Glomerular endothelial cell (primary cell): ENCODE measurements at regions not wholly inside any gene's neighbourhood (a gene's known extent, or its start where the extent isn't known, plus 50 kb on each side); places are given as distances from the start of the nearest gene placed in this dataset.
"Not testable (repeated sequence)": the region's sequence is repeated elsewhere in the genome, so short reads cannot be mapped to it uniquely, and the experiment has no call there.

ENCODE experiments used
- DNase-seq: peaks from one replicate; pipeline ENCODE4 v3.0.0-alpha.2; 2011; ENCODE audit warnings: low read depth, low spot score; ENCODE audit errors: extremely low read depth

DNA sequence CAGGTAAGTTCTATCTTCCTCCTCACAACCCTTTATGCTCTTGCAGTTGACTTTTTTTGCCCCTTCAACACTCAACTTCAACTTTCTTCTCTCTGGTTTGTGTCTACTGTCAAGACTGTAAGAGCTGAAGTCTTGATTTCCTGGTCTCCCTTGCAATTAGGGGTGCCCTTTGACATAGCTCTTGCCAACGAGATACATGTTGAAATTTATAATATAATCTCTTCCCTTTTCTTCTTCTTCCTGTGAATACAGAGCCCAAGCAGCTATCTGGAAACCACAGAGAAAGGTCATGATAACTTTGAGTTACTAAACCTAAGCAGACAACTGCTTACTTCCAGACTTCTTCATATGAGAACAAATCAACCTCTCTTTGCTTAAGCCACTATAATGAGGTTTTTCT is 163.5 kb downstream of the MC4R start:
- no peak for DNase-seq

- DNase-seq: no peak
These were observed 169.9 kb downstream of the MC4R start for GRCh38 chr18:60202708-60203107.

DNA sequence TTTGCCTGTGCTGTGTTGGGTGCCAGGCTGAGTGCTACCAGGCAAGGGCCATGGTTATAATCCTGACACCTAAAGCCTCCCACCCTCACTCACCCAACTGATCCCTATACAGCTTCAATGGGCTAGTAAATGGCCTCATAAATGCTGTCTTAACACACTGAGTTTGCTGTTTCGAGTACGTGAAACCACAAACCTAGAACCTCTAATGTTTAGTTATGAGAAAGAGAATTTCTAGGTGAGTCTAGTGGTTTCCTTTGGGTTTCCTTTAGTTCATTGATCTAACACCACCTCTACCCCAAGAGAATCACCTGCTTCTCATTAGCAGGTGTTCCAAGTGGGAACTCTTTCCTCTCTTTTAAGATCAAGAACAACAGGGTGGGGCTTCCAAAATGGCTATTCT is 172.0 kb downstream of the MC4R start:
- no peak for DNase-seq

DNA sequence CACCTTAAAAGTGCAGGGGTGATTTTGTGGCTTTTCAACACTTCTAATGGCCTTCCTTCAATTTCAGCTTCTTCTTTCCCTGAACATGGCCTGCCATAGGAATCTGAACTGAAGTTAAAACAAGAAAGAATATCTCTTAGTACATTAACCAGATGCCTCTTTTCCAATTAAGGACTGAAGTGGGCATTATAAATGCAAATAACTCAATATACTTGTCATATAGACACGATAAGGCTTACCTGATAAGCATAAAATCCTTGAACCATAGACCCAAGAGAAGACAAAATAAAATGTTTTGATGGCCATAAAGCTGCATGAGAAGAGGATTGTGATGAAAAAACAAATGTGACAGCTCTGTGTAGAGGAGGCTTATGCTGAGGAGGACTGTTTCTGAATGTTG is 173.1 kb downstream of the MC4R start:
- no peak for DNase-seq

DNA sequence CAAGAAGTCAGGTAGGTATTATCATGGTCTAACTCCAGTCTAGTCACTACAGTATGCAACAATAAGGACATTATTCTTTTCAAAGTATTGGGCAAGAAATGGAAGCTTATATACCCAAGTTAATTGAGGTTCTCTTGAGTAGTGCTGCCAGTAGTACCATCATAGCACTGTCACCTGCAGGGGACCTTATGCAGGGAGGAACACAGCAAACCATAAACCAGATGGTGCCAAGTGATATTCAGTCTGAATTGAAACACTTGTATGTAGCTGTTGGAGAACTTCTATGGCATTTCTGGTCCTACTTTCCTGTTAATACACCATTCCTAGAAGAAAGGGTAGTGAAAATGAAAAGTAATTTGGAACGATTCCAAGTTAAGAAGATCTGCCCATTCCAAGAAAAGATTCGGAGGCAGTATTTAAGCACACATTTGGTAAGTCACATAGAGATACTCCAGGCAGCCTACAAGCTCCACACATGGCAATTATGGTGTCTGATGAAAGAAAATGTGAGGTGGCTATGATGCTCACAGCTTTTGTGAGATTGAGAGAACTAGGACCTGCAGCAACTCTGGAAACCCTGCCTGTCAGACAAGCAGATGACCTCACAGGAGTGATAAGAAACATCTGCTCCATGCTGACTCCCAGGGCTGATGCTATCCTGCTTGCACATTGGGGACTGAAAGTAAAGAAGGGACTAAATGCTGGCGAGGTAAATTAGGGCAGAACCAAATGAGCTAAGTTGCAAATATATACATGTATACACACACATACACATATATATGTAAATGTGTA is 174.7 kb downstream of the MC4R start:
- no peak for DNase-seq

GRCh38 chr18:60196836-60197606 is 175.6 kb downstream of the MC4R start:
- no peak for DNase-seq

- DNase-seq: no peak
These were observed 178.8 kb downstream of the MC4R start for GRCh38 chr18:60193780-60194179.

- no peak for DNase-seq
These were observed 180.6 kb downstream of the MC4R start for GRCh38 chr18:60191926-60192325.

DNA sequence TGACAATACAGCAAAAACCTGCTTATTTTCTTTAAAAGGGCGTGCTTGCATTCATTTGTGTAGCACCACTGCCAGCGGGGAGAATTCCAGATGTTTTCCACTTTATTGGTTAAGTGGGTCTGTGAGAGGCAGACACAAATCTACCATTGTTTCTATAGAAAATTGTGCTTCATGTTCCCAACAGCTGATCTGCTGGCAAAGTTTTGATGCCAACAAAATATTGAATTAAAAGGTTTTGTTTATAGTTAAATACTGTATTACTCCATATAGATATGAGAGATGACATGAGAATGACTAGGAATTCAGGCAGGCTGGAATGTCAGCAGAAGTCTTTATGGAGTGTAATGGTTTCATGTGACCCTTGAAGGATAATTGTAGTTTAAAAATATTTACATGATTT is 182.7 kb downstream of the MC4R start:
- DNase-seq: no peak

- no peak for DNase-seq
These were observed 183.6 kb downstream of the MC4R start for GRCh38 chr18:60188958-60189357.

DNA sequence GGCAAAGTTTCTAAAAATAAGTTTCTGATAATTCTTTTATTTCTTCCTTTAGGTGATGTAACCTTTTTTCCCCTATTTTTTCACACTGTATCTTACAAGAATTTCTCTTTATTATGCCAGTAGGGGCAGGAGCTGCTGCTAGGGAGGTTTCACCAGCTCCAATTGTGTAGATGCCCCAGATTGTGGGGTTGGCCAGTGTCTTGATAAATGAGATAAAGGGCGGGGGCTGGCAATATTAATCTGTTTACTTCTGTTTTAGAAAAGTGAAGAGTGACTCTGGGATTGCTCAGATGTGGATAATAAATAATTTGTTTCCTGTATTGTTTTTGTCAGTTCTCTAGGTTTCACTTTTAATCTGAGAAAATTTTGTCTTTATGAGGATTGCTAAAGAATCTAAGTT is 190.4 kb downstream of the MC4R start:
- DNase-seq: no peak

DNA sequence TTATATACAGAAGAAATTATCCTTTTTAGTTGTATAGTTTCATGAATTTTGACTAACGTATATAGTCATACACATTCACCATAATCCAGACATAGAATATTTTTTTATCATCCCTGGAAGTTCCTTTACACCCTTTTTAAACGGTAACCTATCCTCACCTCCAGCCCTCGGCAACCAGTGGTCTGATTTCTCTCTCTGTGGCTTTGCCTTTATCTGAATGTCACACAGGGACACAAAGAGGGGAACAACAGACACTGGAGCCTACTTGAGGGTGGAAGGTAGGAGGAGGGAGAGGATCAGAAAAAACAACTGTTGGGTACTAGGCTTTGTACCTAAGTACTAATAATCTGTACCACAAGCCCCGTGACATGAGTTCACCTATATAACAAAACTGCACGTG is 191.9 kb downstream of the MC4R start:
- DNase-seq: no peak

GRCh38 chr18:60178224-60178623 is 194.4 kb downstream of the MC4R start:
- not testable (repeated sequence) for DNase-seq

DNA sequence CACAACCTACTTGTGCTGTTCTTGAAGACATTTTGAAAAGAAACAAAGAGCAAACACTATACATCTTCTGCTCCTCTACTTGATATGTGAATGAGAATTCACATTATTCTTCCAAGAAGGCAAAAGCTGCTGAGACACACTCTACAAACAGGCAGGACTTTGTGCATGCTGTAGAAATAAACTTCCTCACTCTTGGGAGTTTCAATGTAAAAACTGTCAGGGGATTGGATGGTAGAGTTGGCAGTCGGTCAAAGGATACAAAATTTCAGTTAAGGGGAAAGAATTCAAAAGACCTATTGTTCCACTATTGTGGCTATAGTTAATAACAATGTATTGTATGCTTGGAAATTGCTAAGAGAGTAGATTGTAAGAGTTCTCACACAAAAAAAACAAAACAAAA is 196.3 kb downstream of the MC4R start:
- DNase-seq: no peak

- no peak for DNase-seq
These were observed 197.7 kb downstream of the MC4R start for GRCh38 chr18:60174832-60175231.

- no peak for DNase-seq
These were observed 200.5 kb downstream of the MC4R start for GRCh38 chr18:60172030-60172429.

DNA sequence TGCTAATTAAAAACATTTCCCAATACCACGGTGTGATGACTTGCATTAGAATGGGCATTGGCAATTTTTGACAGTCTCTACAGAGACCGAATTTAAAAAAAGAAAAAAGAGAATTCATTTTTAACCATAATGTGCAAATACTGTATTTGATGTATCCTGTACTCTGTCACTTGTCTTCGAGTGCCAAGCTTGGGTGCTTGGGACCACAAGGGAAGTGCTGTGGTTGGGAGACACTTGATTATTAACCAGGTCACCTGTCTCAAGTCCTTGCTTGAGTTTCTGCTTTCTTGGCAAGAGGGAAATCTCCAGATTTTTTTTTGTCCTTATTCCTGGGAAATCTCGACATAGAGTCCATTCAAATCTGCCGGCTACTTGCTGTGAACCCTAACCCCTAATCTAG is 209.0 kb downstream of the MC4R start:
- DNase-seq: no peak

GRCh38 chr18:60162388-60162787 is 210.2 kb downstream of the MC4R start:
- no peak for DNase-seq

GRCh38 chr18:60157810-60158209 is 214.8 kb downstream of the MC4R start:
- DNase-seq: no peak

DNA sequence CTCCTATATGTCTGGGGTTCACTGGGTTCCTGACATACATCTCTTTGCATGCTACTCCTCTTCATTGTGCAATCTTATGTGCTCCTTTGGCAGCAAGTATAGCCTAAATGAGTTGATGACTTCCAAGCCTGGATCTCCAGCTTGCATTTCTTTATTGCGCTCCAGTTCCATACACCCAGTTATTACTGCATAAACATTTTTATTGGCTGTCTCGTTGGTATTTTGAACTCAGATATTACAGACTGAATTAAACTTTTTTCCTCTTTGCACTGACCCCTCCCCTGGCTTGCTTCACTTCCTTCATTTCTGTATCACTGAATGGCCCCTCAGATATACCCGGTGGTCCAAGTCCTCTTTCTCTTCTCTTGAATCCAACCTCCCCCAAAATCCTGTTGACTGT is 219.2 kb downstream of the MC4R start:
- DNase-seq: no peak

- DNase-seq: no peak
These were observed 223.3 kb downstream of the MC4R start for GRCh38 chr18:60149316-60149715.

DNA sequence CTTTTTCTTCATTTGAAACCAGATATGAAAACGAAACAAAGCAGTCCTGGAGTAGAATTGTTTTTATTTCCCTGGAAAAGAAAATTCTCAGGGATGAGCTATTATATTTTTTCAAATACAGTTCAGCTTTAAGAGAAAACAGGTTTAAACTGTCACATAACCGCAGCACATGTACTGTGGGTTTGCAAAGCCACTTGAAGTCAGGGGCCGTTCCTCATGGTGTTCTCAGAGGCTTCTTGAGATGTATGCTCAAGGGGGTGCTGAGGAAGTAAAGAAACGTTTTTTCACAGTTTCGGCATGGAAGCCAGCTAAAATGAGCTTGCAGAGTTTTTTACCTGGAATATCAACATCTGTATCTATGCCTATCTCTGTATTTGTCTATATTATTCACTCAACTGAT is 225.3 kb downstream of the MC4R start:
- DNase-seq: no peak
